ENCODE measurements at regions not wholly inside any gene's neighbourhood (a gene's known extent, or its start where the extent isn't known, plus 50 kb on each side); places are given as distances from the start of the nearest gene placed in this dataset.
"Not testable (repeated sequence)": the region's sequence is repeated elsewhere in the genome, so short reads cannot be mapped to it uniquely, and the experiment has no call there.

- H4K8ac ChIP-seq (ENCODE audit: low read depth, low read length) = no peak overlapping the region
- no peak overlapping the region for H2BK5ac ChIP-seq (ENCODE audit: low read depth, low read length, poor library complexity)
- no peaks in the 10 kb centered on the region for H3K79me1 ChIP-seq (ENCODE audit: low read length)
- H3K79me2 ChIP-seq (ENCODE audit: control insufficient read depth, insufficient read depth, low read length, poor library complexity) = no peaks in the 10 kb centered on the region
- H3K27me3 ChIP-seq (ENCODE audit: insufficient read depth, low read length) = no peaks in the 10 kb centered on the region
- H2AFZ ChIP-seq (ENCODE audit: insufficient read depth, low read length, poor library complexity) = no peak overlapping the region
- H3K9ac ChIP-seq (ENCODE audit: low read length) = no peak overlapping the region
- H2BK120ac ChIP-seq (ENCODE audit: insufficient read depth, low read length, poor library complexity) = no peak overlapping the region
- peaks cover 0 to 2% of the 10 kb centered on the region in 2 experiments for H3K36me3 ChIP-seq (ENCODE audit: control insufficient read depth in 1 of 2, insufficient read depth in 2 of 2, low read length in 2 of 2)
- no peak overlapping the region for H2AK5ac ChIP-seq (ENCODE audit: low read length)
- H3K4me2 ChIP-seq (ENCODE audit: low read length) = no peak overlapping the region
- no peak overlapping the region for H3K14ac ChIP-seq (ENCODE audit: low read length)
- no peak overlapping the region for H3K27ac ChIP-seq (ENCODE audit: low read depth, low read length)
- H3K18ac ChIP-seq (ENCODE audit: low read length) = no peak overlapping the region
- no CpG with 5 or more reads among the region's 2 CpGs for WGBS (ENCODE audit: extremely low coverage, insufficient coverage, insufficient read length)
- H3K9me3 ChIP-seq (ENCODE audit: insufficient read depth, low read depth, low read length) = peaks cover 4% of the 10 kb centered on the region
- H3K23ac ChIP-seq (ENCODE audit: low read length) = no peak overlapping the region
- H3K4ac ChIP-seq (ENCODE audit: low read depth, low read length) = no peak overlapping the region
- no peak overlapping the region for H4K91ac ChIP-seq (ENCODE audit: low read depth, low read length)
- no peak for DNase-seq
- H4K12ac ChIP-seq (ENCODE audit: low read depth, low read length) = no peak overlapping the region
- H3K4me3 ChIP-seq (ENCODE audit: low read depth, low read length) = no peak overlapping the region
- no peak overlapping the region for H2BK12ac ChIP-seq (ENCODE audit: low read length)
- no peaks in the 10 kb centered on the region for H3K4me1 ChIP-seq (ENCODE audit: control insufficient read depth in 1 of 2, insufficient read depth in 2 of 2, low read length in 2 of 2)
These were observed 92.6 kb upstream of the PRKD1 start for GRCh38 chr14:30020271-30020670.

- H3K27me3 ChIP-seq (ENCODE audit: insufficient read depth, low read length) = no peaks in the 10 kb centered on the region
- no peak for DNase-seq
- H3K27ac ChIP-seq (ENCODE audit: low read depth, low read length) = no peak overlapping the region
- no peak overlapping the region for H3K4me3 ChIP-seq (ENCODE audit: low read depth, low read length)
- H2BK120ac ChIP-seq (ENCODE audit: insufficient read depth, low read length, poor library complexity) = no peak overlapping the region
- no peak overlapping the region for H2BK5ac ChIP-seq (ENCODE audit: low read depth, low read length, poor library complexity)
- no peak overlapping the region for H2AFZ ChIP-seq (ENCODE audit: insufficient read depth, low read length, poor library complexity)
- H3K4me2 ChIP-seq (ENCODE audit: low read length) = no peak overlapping the region
- no peak overlapping the region for H4K8ac ChIP-seq (ENCODE audit: low read depth, low read length)
- peaks cover 4% of the 10 kb centered on the region for H3K9me3 ChIP-seq (ENCODE audit: insufficient read depth, low read depth, low read length)
- no peak overlapping the region for H4K12ac ChIP-seq (ENCODE audit: low read depth, low read length)
- H2BK12ac ChIP-seq (ENCODE audit: low read length) = no peak overlapping the region
- no peaks in the 10 kb centered on the region for H3K4me1 ChIP-seq (ENCODE audit: control insufficient read depth in 1 of 2, insufficient read depth in 2 of 2, low read length in 2 of 2)
- WGBS (ENCODE audit: extremely low coverage, insufficient coverage, insufficient read length) = no CpG with 5 or more reads among the region's 1 CpG
- no peak overlapping the region for H3K9ac ChIP-seq (ENCODE audit: low read length)
- H3K4ac ChIP-seq (ENCODE audit: low read depth, low read length) = no peak overlapping the region
- no peak overlapping the region for H3K18ac ChIP-seq (ENCODE audit: low read length)
- H3K14ac ChIP-seq (ENCODE audit: low read length) = no peak overlapping the region
- H3K36me3 ChIP-seq (ENCODE audit: control insufficient read depth in 1 of 2, insufficient read depth in 2 of 2, low read length in 2 of 2) = peaks cover 0 to 2% of the 10 kb centered on the region in 2 experiments
- H4K91ac ChIP-seq (ENCODE audit: low read depth, low read length) = no peak overlapping the region
- H3K79me2 ChIP-seq (ENCODE audit: control insufficient read depth, insufficient read depth, low read length, poor library complexity) = no peaks in the 10 kb centered on the region
- no peak overlapping the region for H3K23ac ChIP-seq (ENCODE audit: low read length)
- no peaks in the 10 kb centered on the region for H3K79me1 ChIP-seq (ENCODE audit: low read length)
- H2AK5ac ChIP-seq (ENCODE audit: low read length) = no peak overlapping the region
These were observed 93.0 kb upstream of the PRKD1 start for GRCh38 chr14:30020687-30021086.

- H2BK12ac ChIP-seq (ENCODE audit: low read length); H3K14ac ChIP-seq (ENCODE audit: low read length); H2BK5ac ChIP-seq (ENCODE audit: low read depth, low read length, poor library complexity); H4K91ac ChIP-seq (ENCODE audit: low read depth, low read length); H3K4me3 ChIP-seq (ENCODE audit: low read depth, low read length); H3K18ac ChIP-seq (ENCODE audit: low read length); H3K4me2 ChIP-seq (ENCODE audit: low read length); H3K9me3 ChIP-seq (ENCODE audit: insufficient read depth, low read depth, low read length); H3K23ac ChIP-seq (ENCODE audit: low read length); H3K9ac ChIP-seq (ENCODE audit: low read length); H2BK120ac ChIP-seq (ENCODE audit: insufficient read depth, low read length, poor library complexity); H3K27ac ChIP-seq (ENCODE audit: low read depth, low read length); H3K79me2 ChIP-seq (ENCODE audit: control insufficient read depth, insufficient read depth, low read length, poor library complexity); H4K12ac ChIP-seq (ENCODE audit: low read depth, low read length); DNase-seq; H2AK5ac ChIP-seq (ENCODE audit: low read length); H3K4ac ChIP-seq (ENCODE audit: low read depth, low read length); H4K8ac ChIP-seq (ENCODE audit: low read depth, low read length); H3K4me1 ChIP-seq (ENCODE audit: control insufficient read depth in 1 of 2, insufficient read depth in 2 of 2, low read length in 2 of 2); H3K36me3 ChIP-seq (ENCODE audit: control insufficient read depth in 1 of 2, insufficient read depth in 2 of 2, low read length in 2 of 2); H3K79me1 ChIP-seq (ENCODE audit: low read length); H3K27me3 ChIP-seq (ENCODE audit: insufficient read depth, low read length); H2AFZ ChIP-seq (ENCODE audit: insufficient read depth, low read length, poor library complexity): not testable (repeated sequence)
- no CpG with 5 or more reads among the region's 5 CpGs for WGBS (ENCODE audit: extremely low coverage, insufficient coverage, insufficient read length)
These were observed 95.7 kb upstream of the PRKD1 start for GRCh38 chr14:30023350-30023749.

GRCh38 chr14:30034152-30034551 lies 106.5 kb upstream of the PRKD1 start:
- Histone ChIP-seq H3K27ac (ENCODE audit: low read depth, low read length) (no peak overlapping the region), H3K18ac (ENCODE audit: low read length) (no peak overlapping the region)
- WGBS (ENCODE audit: extremely low coverage, insufficient coverage, insufficient read length) = no CpG with 5 or more reads among the region's 1 CpG

More at GRCh38 chr14:30034152-30034551, 106.5 kb upstream of the PRKD1 start:
- DNase-seq = no peak
- no peak overlapping the region for H3K14ac ChIP-seq (ENCODE audit: low read length)
- no peaks in the 10 kb centered on the region for H3K79me2 ChIP-seq (ENCODE audit: control insufficient read depth, insufficient read depth, low read length, poor library complexity)
- no peaks in the 10 kb centered on the region for H3K79me1 ChIP-seq (ENCODE audit: low read length)
- no peak overlapping the region for H3K4ac ChIP-seq (ENCODE audit: low read depth, low read length)
- H3K9me3 ChIP-seq (ENCODE audit: insufficient read depth, low read depth, low read length) = no peaks in the 10 kb centered on the region
- no peak overlapping the region for H3K9ac ChIP-seq (ENCODE audit: low read length)
- H4K91ac ChIP-seq (ENCODE audit: low read depth, low read length) = no peak overlapping the region
- no peak overlapping the region for H4K12ac ChIP-seq (ENCODE audit: low read depth, low read length)
- no peak overlapping the region for H3K23ac ChIP-seq (ENCODE audit: low read length)
- no peak overlapping the region for H3K4me3 ChIP-seq (ENCODE audit: low read depth, low read length)
- H2BK120ac ChIP-seq (ENCODE audit: insufficient read depth, low read length, poor library complexity) = no peak overlapping the region
- no peaks in the 10 kb centered on the region for H3K27me3 ChIP-seq (ENCODE audit: insufficient read depth, low read length)
- H2AK5ac ChIP-seq (ENCODE audit: low read length) = no peak overlapping the region
- H2BK12ac ChIP-seq (ENCODE audit: low read length) = no peak overlapping the region
- H2BK5ac ChIP-seq (ENCODE audit: low read depth, low read length, poor library complexity) = no peak overlapping the region
- H3K4me2 ChIP-seq (ENCODE audit: low read length) = no peak overlapping the region
- no peaks in the 10 kb centered on the region for H3K4me1 ChIP-seq (ENCODE audit: control insufficient read depth in 1 of 2, insufficient read depth in 2 of 2, low read length in 2 of 2)
- no peak overlapping the region for H2AFZ ChIP-seq (ENCODE audit: insufficient read depth, low read length, poor library complexity)
- H4K8ac ChIP-seq (ENCODE audit: low read depth, low read length) = no peak overlapping the region
- no peaks in the 10 kb centered on the region for H3K36me3 ChIP-seq (ENCODE audit: control insufficient read depth in 1 of 2, insufficient read depth in 2 of 2, low read length in 2 of 2)
